ENCODE measurements at regions not wholly inside any gene's neighbourhood (a gene's known extent, or its start where the extent isn't known, plus 50 kb on each side); places are given as distances from the start of the nearest gene placed in this dataset.
"Not testable (repeated sequence)": the region's sequence is repeated elsewhere in the genome, so short reads cannot be mapped to it uniquely, and the experiment has no call there.

- Histone ChIP-seq H3K9me2 (no peaks in the 10 kb centered on the region), H3K9me3 (no peaks in the 10 kb centered on the region), H3K4me3 (ENCODE audit: low read depth in 2 of 2, low read length in 1 of 2) (no peak overlapping the region), H3K27ac (ENCODE audit: low read depth in 2 of 2, low read length in 1 of 2) (no peak overlapping the region), H3K79me2 (ENCODE audit: insufficient read depth) (no peaks in the 10 kb centered on the region), H3F3A (replicated peaks; ENCODE audit: insufficient read depth) (no peaks in the 10 kb centered on the region), H2AFZ (ENCODE audit: low read depth) (no peak overlapping the region), H3K9ac (no peak overlapping the region), H3K27me3 (ENCODE audit: insufficient read depth) (peaks cover 13% of the 10 kb centered on the region; the same call in 1 of the 2 replicates), H3K4me1 (ENCODE audit: control insufficient read depth in 1 of 2, insufficient read depth in 2 of 2, low read depth in 1 of 2, low read length in 1 of 2) (no peaks in the 10 kb centered on the region), H3K36me3 (replicated peaks in 1 of 2; ENCODE audit: control insufficient read depth in 1 of 2, insufficient read depth in 2 of 2, low read length in 1 of 2) (no peaks in the 10 kb centered on the region), H4K20me1 (ENCODE audit: insufficient read depth) (no peaks in the 10 kb centered on the region), H3K4me2 (no peak overlapping the region)
- ChIA-PET CTCF (no interaction called here), POLR2A (no interaction called here)
- 0% methylated on average over 3 of the region's 3 CpGs for WGBS (ENCODE audit: low lambda C conversion rate)
- no peak for DNase-seq
- TF ChIP-seq FOSL2 (IDR thresholded peaks at IDR 0.05; ENCODE audit: borderline replicate concordance, low read depth) = no peak
- TF ChIP-seq, protein P1, sequence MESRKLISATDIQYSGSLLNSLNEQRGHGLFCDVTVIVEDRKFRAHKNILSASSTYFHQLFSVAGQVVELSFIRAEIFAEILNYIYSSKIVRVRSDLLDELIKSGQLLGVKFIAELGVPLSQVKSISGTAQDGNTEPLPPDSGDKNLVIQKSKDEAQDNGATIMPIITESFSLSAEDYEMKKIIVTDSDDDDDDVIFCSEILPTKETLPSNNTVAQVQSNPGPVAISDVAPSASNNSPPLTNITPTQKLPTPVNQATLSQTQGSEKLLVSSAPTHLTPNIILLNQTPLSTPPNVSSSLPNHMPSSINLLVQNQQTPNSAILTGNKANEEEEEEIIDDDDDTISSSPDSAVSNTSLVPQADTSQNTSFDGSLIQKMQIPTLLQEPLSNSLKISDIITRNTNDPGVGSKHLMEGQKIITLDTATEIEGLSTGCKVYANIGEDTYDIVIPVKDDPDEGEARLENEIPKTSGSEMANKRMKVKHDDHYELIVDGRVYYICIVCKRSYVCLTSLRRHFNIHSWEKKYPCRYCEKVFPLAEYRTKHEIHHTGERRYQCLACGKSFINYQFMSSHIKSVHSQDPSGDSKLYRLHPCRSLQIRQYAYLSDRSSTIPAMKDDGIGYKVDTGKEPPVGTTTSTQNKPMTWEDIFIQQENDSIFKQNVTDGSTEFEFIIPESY (IDR thresholded peaks at IDR 0.05; ENCODE audit: borderline replicate concordance, low read depth) = no peak
- TF ChIP-seq GABPA (IDR thresholded peaks at IDR 0.05; ENCODE audit: low read depth) = no peak
- no peak for TF ChIP-seq FOXM1 (IDR thresholded peaks at IDR 0.05; ENCODE audit: low read depth)
- no peak for TF ChIP-seq SIN3A (IDR thresholded peaks at IDR 0.05; ENCODE audit: borderline replicate concordance, low read depth, low read length)
- TF ChIP-seq EP300 (IDR thresholded peaks at IDR 0.05; ENCODE audit: borderline replicate concordance in 1 of 2, low read depth in 1 of 2, low read length in 1 of 2) = no peak
- TF ChIP-seq NRF1 (IDR thresholded peaks at IDR 0.05; ENCODE audit: low read depth, low read length) = no peak
- TF ChIP-seq JUND (IDR thresholded peaks at IDR 0.05) = no peak
- TF ChIP-seq TAF1 (IDR thresholded peaks at IDR 0.05; ENCODE audit: borderline replicate concordance, low read depth, low read length) = no peak
- no peak for TF ChIP-seq MAX (IDR thresholded peaks at IDR 0.05; ENCODE audit: low read depth)
- no peak for TF ChIP-seq IRF3 (IDR thresholded peaks at IDR 0.05; ENCODE audit: low read depth, low read length)
Observed at GRCh38 chr7:65609131-65609530, 235.5 kb downstream of the ZNF92 start.

GRCh38 chr7:65613644-65614289 lies 240.1 kb downstream of the ZNF92 start:
- WGBS (ENCODE audit: low lambda C conversion rate) = 3% methylated on average over 6 of the region's 6 CpGs
- H3F3A ChIP-seq (replicated peaks; ENCODE audit: insufficient read depth); H4K20me1 ChIP-seq (ENCODE audit: insufficient read depth); H3K9me2 ChIP-seq; H3K36me3 ChIP-seq (replicated peaks in 1 of 2; ENCODE audit: control insufficient read depth in 1 of 2, insufficient read depth in 2 of 2, low read length in 1 of 2); H3K27me3 ChIP-seq (ENCODE audit: insufficient read depth); H3K4me1 ChIP-seq (ENCODE audit: control insufficient read depth in 1 of 2, insufficient read depth in 2 of 2, low read depth in 1 of 2, low read length in 1 of 2); DNase-seq; H3K4me3 ChIP-seq (ENCODE audit: low read depth in 2 of 2, low read length in 1 of 2); H3K27ac ChIP-seq (ENCODE audit: low read depth in 2 of 2, low read length in 1 of 2); H2AFZ ChIP-seq (ENCODE audit: low read depth); H3K4me2 ChIP-seq; CTCF ChIA-PET; H3K9me3 ChIP-seq; H3K9ac ChIP-seq; H3K79me2 ChIP-seq (ENCODE audit: insufficient read depth); POLR2A ChIA-PET: not testable (repeated sequence)

- H3K9me2 ChIP-seq; POLR2A ChIA-PET; H2AFZ ChIP-seq (ENCODE audit: low read depth); H3K9me3 ChIP-seq; H3K4me1 ChIP-seq (ENCODE audit: control insufficient read depth in 1 of 2, insufficient read depth in 2 of 2, low read depth in 1 of 2, low read length in 1 of 2); H3K9ac ChIP-seq; H3K79me2 ChIP-seq (ENCODE audit: insufficient read depth); H3K36me3 ChIP-seq (replicated peaks in 1 of 2; ENCODE audit: control insufficient read depth in 1 of 2, insufficient read depth in 2 of 2, low read length in 1 of 2); H3F3A ChIP-seq (replicated peaks; ENCODE audit: insufficient read depth); H4K20me1 ChIP-seq (ENCODE audit: insufficient read depth); H3K27ac ChIP-seq (ENCODE audit: low read depth in 2 of 2, low read length in 1 of 2); DNase-seq; H3K4me3 ChIP-seq (ENCODE audit: low read depth in 2 of 2, low read length in 1 of 2); H3K4me2 ChIP-seq: not testable (repeated sequence)
- CTCF ChIA-PET = interaction anchor here (1.4 kb wide), 1 partner anchor 13 kb away, joined by 3 read pairs; no protein-coding TSS in a partner anchor
- 0% methylated on average over 3 of the region's 3 CpGs for whole genome bisulfite sequencing (ENCODE audit: low lambda C conversion rate)
- H3K27me3 ChIP-seq (ENCODE audit: insufficient read depth) = peaks cover 16% of the 10 kb centered on the region; the same call in 1 of the 2 replicates
Observed at GRCh38 chr7:65616111-65616510, 242.5 kb downstream of the ZNF92 start.

GRCh38 chr7:65620216-65620615 lies 246.6 kb downstream of the ZNF92 start:
- H3K9me3 ChIP-seq; H3F3A ChIP-seq (replicated peaks; ENCODE audit: insufficient read depth); POLR2A ChIA-PET; H3K4me3 ChIP-seq (ENCODE audit: low read depth in 2 of 2, low read length in 1 of 2); DNase-seq; H2AFZ ChIP-seq (ENCODE audit: low read depth); H3K27ac ChIP-seq (ENCODE audit: low read depth in 2 of 2, low read length in 1 of 2); H3K4me1 ChIP-seq (ENCODE audit: control insufficient read depth in 1 of 2, insufficient read depth in 2 of 2, low read depth in 1 of 2, low read length in 1 of 2); H4K20me1 ChIP-seq (ENCODE audit: insufficient read depth); H3K79me2 ChIP-seq (ENCODE audit: insufficient read depth); H3K9ac ChIP-seq; H3K4me2 ChIP-seq; H3K9me2 ChIP-seq; H3K36me3 ChIP-seq (replicated peaks in 1 of 2; ENCODE audit: control insufficient read depth in 1 of 2, insufficient read depth in 2 of 2, low read length in 1 of 2): not testable (repeated sequence)
- 6% methylated on average over 5 of the region's 5 CpGs for WGBS (ENCODE audit: low lambda C conversion rate)
- CTCF ChIA-PET = interaction anchor here (0.6 to 1.0 kb wide), 2 partner anchors 8 to 148 kb away, joined by 3 read pairs; no protein-coding TSS in a partner anchor
- H3K27me3 ChIP-seq (ENCODE audit: insufficient read depth) = peaks cover 39% of the 10 kb centered on the region; the same call in 1 of the 2 replicates

Measured in SK-N-SH (cell line).